Breast epithelium (tissue), 4 donors: ENCODE measurements at regions not wholly inside any gene's neighbourhood (a gene's known extent, or its start where the extent isn't known, plus 50 kb on each side); places are given as distances from the start of the nearest gene placed in this dataset.
"Not testable (repeated sequence)": the region's sequence is repeated elsewhere in the genome, so short reads cannot be mapped to it uniquely, and the experiment has no call there.

Source experiments
- DNase-seq, 2 donors: peaks; one replicate each; pipeline ENCODE4 v3.0.0-alpha.2; 2019; ENCODE audit warnings: low spot score in 2 of 2
- H3K27ac ChIP-seq, 2 donors: fragments of 200-600 bp; sonication (generic) in 1 of 2; one replicate each; pipeline ENCODE4 v1.5.1; 2016 to 2019; ENCODE audit warnings: mild to moderate bottlenecking in 1 of 2
- H3K27me3 ChIP-seq, 2 donors: fragments of 200-600 bp; sonication (generic) in 1 of 2; one replicate each; pipeline versions ENCODE4 v1.5.1 to v1.6.0; 2017 to 2019; ENCODE audit warnings: control low read depth in 1 of 2, mild to moderate bottlenecking in 1 of 2
- H3K36me3 ChIP-seq: fragments of 200-600 bp; one replicate; pipeline ENCODE4 v1.5.1; 2019
- H3K4me1 ChIP-seq, 2 donors: fragments of 200-600 bp; sonication (generic); one replicate each; pipeline ENCODE4 v1.5.1; 2016 to 2019; ENCODE audit warnings: control low read depth in 1 of 2
- H3K4me3 ChIP-seq, 3 donors: fragments of 200-600 bp; sonication (generic); 1 replicate in 2 of 3; 2 replicates in 1 of 3; pipeline ENCODE4 v1.5.1; 2016 to 2019; ENCODE audit warnings: mild to moderate bottlenecking in 3 of 3, moderate library complexity in 2 of 3
- H3K9me3 ChIP-seq, 2 donors: fragments of 200-600 bp; sonication (generic) in 1 of 2; one replicate each; pipeline ENCODE4 v1.5.1; 2016 to 2019; ENCODE audit warnings: control low read depth in 1 of 2
- POLR2A ChIP-seq: fragments of 450-650 bp; IDR thresholded peaks from one replicate; pipeline ENCODE4 v1.6.1; 2016; ENCODE audit warnings: antibody characterized with exemption, mild to moderate bottlenecking, moderate library complexity
- POLR2AphosphoS5 ChIP-seq, 3 donors: sonication (generic); formaldehyde crosslinking; IDR thresholded peaks; one replicate each; pipeline ENCODE4 v1.6.1; 2017; ENCODE audit warnings: antibody characterized with exemption in 3 of 3
- intact Hi-C: fragments of 100-400 bp; cut with DNase I; formaldehyde crosslinking; loops from one replicate; pipeline ENCODE4 v1.15.1; 2023; ENCODE audit warnings: low total_unique reads
- TF ChIP-seq, protein P1 (sequence below), 3 donors: fragments of 450-650 bp; IDR thresholded peaks; one replicate each; pipeline ENCODE4 v1.5.1; 2016 to 2017; ENCODE audit warnings: antibody characterized with exemption in 3 of 3, mild to moderate bottlenecking in 3 of 3, moderate library complexity in 3 of 3

DNA sequence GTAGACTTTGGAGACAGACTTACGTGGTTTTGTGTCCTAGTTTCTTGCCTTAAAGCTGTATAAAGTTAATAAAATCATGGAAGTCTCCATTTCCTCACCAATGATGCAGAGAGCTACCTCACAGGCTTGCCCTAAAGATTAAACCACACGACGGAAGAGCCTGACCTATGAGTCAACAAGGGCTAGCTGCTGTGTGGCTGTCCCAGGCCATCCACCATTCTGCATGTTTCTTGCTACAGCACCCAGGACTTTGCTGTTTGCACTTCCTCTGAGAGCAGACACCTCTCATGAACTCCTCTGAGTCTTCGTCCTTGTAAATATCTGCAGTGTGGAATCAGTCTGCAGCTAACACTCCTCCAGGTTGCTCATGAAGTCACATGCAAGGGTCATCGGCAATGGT is 160.0 kb upstream of the TRIB2 start:
- no peak for DNase-seq
- H3K36me3 ChIP-seq, result no peaks in the 10 kb centered on the region
- TF ChIP-seq POLR2A (no peak), POLR2AphosphoS5 (IDR thresholded peaks at IDR 0.05) (no peak)
- TF ChIP-seq, protein P1, sequence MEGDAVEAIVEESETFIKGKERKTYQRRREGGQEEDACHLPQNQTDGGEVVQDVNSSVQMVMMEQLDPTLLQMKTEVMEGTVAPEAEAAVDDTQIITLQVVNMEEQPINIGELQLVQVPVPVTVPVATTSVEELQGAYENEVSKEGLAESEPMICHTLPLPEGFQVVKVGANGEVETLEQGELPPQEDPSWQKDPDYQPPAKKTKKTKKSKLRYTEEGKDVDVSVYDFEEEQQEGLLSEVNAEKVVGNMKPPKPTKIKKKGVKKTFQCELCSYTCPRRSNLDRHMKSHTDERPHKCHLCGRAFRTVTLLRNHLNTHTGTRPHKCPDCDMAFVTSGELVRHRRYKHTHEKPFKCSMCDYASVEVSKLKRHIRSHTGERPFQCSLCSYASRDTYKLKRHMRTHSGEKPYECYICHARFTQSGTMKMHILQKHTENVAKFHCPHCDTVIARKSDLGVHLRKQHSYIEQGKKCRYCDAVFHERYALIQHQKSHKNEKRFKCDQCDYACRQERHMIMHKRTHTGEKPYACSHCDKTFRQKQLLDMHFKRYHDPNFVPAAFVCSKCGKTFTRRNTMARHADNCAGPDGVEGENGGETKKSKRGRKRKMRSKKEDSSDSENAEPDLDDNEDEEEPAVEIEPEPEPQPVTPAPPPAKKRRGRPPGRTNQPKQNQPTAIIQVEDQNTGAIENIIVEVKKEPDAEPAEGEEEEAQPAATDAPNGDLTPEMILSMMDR (IDR thresholded peaks at IDR 0.05), result no peak
- no peaks in the 10 kb centered on the region for H3K27me3 ChIP-seq
- H3K27ac ChIP-seq, result no peak overlapping the region
- intact Hi-C loops, result no loop called here
- H3K9me3 ChIP-seq, result no peaks in the 10 kb centered on the region
- no peak overlapping the region for H3K4me3 ChIP-seq
- H3K4me1 ChIP-seq, result no peaks in the 10 kb centered on the region

DNA sequence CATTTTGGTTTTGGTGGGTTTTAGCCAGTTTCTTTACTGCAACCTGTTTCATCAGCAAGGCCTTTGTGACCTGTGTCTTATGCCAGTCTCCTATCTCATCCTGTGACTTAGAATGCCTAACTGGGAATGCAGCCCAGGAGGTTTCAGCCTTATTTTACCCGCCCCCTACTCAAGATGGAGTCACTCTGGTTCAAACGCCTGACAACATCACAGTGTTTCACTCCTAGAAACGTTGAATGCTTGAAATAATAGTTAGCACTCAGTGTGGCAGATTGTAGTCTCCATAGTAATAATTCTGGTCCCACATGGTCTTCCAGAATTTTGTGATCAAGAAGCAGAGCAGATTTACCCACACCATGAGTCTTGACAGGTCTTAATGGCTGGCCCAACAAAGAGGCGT is 159.0 kb upstream of the TRIB2 start:
- Histone ChIP-seq H3K4me1 (no peaks in the 10 kb centered on the region), H3K36me3 (no peaks in the 10 kb centered on the region), H3K27ac (no peak overlapping the region), H3K4me3 (no peak overlapping the region), H3K27me3 (no peaks in the 10 kb centered on the region), H3K9me3 (no peaks in the 10 kb centered on the region)
- intact Hi-C loops, result no loop called here
- no peak for TF ChIP-seq POLR2A
- TF ChIP-seq POLR2AphosphoS5 (IDR thresholded peaks at IDR 0.05), result no peak
- TF ChIP-seq, protein P1 (IDR thresholded peaks at IDR 0.05), result no peak
- DNase-seq, result no peak

DNA sequence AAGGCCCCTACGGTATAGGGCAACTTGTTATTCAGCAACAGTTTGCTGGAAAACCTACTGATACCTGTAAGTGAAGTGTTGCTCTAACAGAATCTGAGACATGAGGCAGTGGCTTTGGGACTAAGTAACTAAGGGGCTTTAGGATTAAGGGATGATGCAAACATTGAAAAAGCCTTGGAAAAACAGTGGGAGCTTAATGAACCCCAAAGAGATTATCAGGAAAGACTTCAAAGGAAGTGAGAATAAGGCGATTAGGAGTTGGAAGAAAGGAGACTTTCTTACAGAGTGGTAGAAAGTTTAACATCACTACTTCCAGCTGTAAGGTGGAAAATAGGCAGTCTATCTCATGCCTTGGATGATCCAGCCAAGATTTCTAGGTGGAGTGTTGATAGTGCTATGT is 158.2 kb upstream of the TRIB2 start:
- H3K27me3 ChIP-seq, result no peaks in the 10 kb centered on the region
- no peaks in the 10 kb centered on the region for H3K9me3 ChIP-seq
- TF ChIP-seq POLR2A (no peak), POLR2AphosphoS5 (IDR thresholded peaks at IDR 0.05) (no peak)
- TF ChIP-seq, protein P1 (IDR thresholded peaks at IDR 0.05), result no peak
- H3K4me1 ChIP-seq, result no peaks in the 10 kb centered on the region
- no peak for DNase-seq
- no peaks in the 10 kb centered on the region for H3K36me3 ChIP-seq
- no peak overlapping the region for H3K27ac ChIP-seq
- intact Hi-C loops, result no loop called here
- H3K4me3 ChIP-seq, result no peak overlapping the region

DNA sequence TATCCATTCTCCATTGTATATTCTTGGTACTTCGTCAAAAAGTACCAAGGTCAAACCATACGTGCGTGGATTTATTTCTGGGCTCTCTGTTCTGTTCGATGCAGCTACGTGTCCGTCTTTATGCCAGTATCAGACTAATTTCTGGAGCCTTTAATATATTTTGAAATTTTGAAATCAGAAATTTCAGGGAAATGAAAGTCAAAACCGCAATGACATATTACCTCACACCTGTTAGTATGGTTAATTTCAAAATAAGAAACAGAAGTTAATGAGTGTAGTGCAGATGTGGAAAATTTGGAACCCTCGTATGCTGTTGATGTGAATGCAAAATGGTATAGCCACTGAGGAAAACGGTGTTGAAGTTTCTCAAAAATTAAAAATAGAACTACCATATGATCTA is 156.1 kb upstream of the TRIB2 start:
- Histone ChIP-seq H3K4me1 (no peaks in the 10 kb centered on the region), H3K4me3 (no peak overlapping the region), H3K27me3 (no peaks in the 10 kb centered on the region), H3K27ac (no peak overlapping the region), H3K9me3 (no peaks in the 10 kb centered on the region), H3K36me3 (no peaks in the 10 kb centered on the region)
- intact Hi-C loops, result no loop called here
- TF ChIP-seq POLR2A, result no peak
- TF ChIP-seq, protein P1 (IDR thresholded peaks at IDR 0.05), result no peak
- TF ChIP-seq POLR2AphosphoS5 (IDR thresholded peaks at IDR 0.05), result no peak
- DNase-seq, result no peak

DNA sequence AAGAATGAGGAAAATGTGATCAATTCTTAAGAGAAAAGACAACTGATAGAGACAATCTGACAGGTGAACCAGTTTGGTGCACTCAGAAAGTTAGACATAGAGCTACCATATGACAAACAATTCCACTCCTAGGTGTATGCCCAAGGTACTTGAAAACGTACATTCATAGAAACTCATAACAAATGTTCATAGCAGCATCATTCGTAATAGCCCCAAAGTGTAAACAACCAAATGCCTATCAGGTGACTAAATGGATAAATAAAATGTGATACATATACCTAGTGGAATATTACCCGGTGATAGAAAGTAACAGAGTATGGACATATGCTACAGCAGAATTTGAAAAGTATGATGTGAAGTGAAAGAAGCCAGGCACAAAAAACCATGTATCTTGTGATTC is 149.3 kb upstream of the TRIB2 start:
- intact Hi-C loops, result no loop called here
- no peak overlapping the region for H3K4me3 ChIP-seq
- no peaks in the 10 kb centered on the region for H3K9me3 ChIP-seq
- H3K4me1 ChIP-seq, result no peaks in the 10 kb centered on the region
- H3K36me3 ChIP-seq, result no peaks in the 10 kb centered on the region
- TF ChIP-seq POLR2AphosphoS5 (IDR thresholded peaks at IDR 0.05), result no peak
- no peak for TF ChIP-seq POLR2A
- DNase-seq, result no peak
- no peak overlapping the region for H3K27ac ChIP-seq
- no peaks in the 10 kb centered on the region for H3K27me3 ChIP-seq

DNA sequence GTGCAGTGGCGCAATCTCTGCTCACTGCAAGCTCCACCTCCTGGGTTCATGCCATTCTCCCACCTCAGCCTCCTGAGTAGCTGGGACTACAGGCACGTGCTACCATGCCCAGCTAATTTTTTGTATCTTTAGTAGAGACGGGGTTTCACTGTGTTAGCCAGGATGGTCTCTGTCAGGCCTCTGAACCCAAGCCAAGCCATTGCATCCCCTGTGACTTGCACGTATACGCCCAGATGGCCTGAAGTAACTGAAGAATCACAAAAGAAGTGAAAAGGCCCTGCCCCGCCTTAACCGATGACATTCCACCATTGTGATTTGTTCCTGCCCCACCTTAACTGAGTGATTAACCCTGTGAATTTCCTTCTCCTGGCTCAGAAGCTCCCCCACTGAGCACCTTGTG is 147.2 kb upstream of the TRIB2 start:
- H3K4me1 ChIP-seq, H3K27me3 ChIP-seq, H3K9me3 ChIP-seq, intact Hi-C loops, H3K4me3 ChIP-seq, DNase-seq, H3K27ac ChIP-seq, H3K36me3 ChIP-seq: not testable (repeated sequence)

DNA sequence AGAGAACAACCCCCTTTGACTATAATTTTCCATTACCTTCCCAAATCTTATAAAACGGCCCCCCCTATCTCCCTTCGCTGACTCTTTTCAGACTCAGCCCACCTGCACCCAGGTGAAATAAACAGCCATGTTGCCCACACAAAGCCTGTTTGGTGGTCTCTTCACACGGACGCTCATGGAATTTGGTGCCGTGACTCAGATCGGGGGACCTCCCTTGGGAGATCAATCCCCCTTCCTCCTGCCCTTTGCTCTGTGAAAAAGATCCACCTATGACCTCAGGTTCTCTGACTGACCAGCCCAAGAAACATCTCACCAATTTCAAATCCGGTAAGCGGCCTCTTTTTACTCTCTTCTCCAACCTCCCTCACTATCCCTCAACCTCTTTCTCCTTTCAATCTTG is 146.8 kb upstream of the TRIB2 start:
- H3K4me3 ChIP-seq, H3K27me3 ChIP-seq, H3K9me3 ChIP-seq, H3K4me1 ChIP-seq, H3K36me3 ChIP-seq, intact Hi-C loops, DNase-seq, H3K27ac ChIP-seq: not testable (repeated sequence)
